ENCODE measurements at regions not wholly inside any gene's neighbourhood (a gene's known extent, or its start where the extent isn't known, plus 50 kb on each side); places are given as distances from the start of the nearest gene placed in this dataset.
"Not testable (repeated sequence)": the region's sequence is repeated elsewhere in the genome, so short reads cannot be mapped to it uniquely, and the experiment has no call there.

DNA sequence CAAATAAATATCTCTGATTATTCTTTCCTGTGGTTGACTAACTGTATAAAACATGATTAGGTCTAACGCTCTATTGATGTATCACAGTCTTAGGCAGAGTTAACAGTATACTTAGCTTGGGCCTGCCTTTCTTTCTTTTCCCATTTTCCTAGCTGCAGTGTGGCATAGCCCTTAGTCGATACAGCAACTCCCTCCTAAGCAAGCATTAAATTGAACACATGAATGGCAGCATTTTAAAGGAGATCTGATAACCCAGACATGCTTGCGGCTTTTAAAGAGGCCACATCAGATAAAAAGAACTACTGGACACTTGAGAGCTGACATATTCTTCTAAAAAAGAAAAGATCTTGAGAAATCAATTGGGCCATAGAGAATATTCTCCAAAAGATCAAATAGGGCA is 312.0 kb upstream of the TMPRSS15 start:
- no peak for DNase-seq (ENCODE audit: low read depth in 3 of 3)

DNA sequence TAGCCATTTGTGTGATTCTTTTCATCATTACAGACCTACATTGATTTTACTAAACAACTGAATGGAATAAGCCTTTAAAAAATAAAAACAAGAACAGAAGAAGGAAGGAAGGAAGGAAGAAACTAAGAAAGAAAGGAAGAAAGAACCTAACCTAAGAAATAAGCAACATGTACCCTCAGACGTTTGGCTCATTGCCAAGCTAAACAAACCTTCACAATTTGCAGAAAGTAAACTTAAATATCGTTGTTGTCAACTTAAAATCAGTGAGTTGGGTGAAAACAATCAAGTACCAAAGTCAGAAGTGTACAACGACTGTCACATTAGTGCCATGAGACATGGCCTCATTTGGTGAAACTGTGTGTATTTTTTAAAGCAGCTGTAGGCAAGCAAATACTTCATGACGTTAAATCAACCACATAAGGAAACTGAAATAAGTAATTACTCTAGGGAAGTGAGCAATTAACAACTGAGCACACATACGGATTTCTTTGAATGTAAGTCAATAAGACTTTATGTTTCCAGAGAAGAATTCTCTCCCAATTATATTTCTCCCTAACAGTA is 313.1 kb upstream of the TMPRSS15 start:
- DNase-seq (ENCODE audit: low read depth in 3 of 3) = no peak

DNA sequence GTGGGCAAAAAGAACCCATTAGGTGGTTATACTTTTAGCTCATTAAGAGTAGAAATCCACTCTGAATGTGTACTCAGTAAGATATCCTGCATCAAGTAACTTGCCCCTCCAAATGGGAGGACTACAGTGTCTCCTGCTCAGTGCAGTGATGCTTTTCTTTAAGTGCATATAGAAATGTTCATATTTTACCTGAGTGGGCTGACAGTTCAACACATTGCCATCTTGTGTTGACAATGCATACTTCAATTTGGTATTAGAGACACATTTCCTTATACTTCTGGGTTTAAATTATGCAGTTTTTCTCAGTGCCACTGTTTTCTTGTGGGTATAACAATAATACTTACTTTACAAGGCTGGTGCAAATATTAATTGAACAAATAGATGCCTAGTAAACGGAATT is 318.6 kb upstream of the TMPRSS15 start:
- DNase-seq (ENCODE audit: low read depth in 3 of 3) = no peak

DNA sequence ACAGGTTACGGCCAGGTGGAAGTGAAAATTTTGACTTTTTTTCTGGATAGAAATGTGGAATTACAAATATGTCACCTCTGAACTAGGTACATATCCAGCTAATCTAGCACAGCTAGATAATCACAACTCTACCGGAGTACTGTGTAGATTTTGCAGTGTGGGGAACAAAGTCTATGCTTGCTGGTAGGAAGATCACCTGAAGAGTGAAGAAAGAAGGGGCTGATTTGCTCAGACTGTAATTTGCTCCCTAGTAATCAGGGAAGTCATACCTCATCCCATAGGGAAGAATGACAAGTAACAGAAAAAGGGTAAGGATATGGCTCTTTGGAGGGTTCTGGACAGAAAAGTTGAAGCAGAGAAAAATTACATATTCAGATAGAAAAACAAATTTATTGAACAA is 319.6 kb upstream of the TMPRSS15 start:
- no peak for DNase-seq (ENCODE audit: low read depth in 3 of 3)

DNA sequence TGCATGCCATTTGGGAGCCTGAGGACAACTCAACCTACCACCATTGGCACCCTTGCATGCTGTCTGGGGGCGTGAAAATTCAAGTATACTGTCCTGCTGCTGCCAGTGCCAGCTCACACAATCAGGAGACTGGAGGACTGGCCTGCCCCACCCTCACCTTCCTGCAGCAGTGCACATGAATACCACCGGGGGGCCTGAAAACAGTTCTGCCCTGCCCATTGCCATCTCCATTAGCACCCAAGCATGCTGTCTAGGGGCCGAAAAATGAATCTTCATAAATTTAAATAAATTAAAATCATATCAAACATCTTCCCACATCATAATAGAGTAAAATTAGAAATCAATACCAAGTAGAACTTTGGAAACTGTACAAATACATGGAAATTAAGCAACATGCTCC is 322.1 kb upstream of the TMPRSS15 start:
- DNase-seq (ENCODE audit: low read depth in 3 of 3) = no peak

DNA sequence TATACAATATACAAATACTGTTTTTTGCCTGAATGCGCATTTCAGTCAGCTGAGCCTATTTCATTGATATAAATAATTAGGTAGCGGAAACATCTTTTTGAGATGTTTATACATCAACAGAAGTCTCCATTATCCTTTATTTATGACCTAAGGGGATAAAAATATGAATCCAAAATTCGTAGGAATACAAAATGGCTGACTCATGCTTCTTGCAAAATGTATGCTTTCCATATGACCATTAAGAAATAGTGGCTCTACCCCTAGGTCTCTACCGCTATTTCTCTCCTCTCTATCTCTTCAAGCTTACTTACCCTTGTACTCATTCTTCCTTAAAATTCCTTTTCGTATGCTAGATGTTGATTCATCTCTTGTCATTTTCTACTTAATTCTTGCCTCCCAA is 338.4 kb upstream of the TMPRSS15 start:
- no peak for DNase-seq (ENCODE audit: low read depth in 3 of 3)

DNA sequence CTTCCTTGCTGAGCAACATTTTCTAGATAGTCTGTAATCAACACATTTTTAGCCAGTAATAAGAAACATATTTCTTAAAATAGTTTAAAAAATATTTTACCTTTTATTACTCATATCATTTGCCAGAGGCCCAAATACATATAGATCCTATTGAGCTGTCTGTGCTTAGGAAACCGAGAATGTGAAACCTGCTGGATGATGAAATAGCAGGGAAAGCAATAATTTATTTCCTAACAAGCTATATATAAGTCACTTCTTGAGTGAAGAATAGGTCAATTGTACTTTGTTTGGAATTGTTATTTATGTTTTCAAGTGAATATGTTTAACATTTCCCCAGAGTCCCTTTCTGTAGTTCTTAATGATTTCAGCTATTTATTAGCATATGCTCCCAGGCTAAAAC is 339.9 kb upstream of the TMPRSS15 start:
- no peak for DNase-seq (ENCODE audit: low read depth in 3 of 3)

DNA sequence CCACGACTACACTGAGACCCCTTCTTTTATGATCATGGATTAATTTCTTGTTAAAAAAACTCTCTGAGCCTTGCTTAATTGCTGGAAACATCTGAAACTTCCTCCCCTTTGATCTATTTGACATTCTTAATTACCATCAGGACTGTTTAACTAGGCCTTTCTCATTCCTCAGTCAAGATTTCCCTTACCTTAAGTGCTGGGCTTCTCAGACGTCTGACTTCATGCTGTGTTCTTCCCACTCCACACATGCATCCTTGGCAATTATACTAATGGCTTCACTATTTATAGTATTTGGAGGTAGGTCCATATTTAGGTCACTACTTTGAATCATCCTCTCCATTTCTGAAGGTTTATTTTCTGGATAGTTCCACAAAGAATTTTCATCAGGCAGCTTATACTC is 341.3 kb upstream of the TMPRSS15 start:
- DNase-seq (ENCODE audit: low read depth in 3 of 3) = no peak

DNA sequence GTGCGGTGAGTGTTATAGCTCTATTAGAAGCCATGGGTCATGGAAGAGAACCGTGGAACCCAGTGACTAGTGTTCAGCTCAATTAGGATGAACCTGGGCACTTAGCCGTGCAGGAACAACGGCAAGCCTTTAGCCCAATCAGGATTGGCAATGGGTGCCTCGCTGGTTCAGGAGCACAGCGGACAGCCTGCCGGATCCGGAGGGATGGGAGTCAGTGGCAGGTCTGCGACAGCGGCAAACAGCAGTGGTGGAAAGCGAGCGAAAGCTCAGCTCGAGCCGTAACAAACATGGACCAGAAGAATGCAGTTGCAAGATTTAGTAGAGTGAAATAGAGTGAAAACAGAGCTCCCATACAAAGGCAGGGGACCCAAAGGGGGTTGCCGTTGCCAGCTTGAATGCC is 349.3 kb upstream of the TMPRSS15 start:
- DNase-seq (ENCODE audit: low read depth in 3 of 3) = not testable (repeated sequence)

DNA sequence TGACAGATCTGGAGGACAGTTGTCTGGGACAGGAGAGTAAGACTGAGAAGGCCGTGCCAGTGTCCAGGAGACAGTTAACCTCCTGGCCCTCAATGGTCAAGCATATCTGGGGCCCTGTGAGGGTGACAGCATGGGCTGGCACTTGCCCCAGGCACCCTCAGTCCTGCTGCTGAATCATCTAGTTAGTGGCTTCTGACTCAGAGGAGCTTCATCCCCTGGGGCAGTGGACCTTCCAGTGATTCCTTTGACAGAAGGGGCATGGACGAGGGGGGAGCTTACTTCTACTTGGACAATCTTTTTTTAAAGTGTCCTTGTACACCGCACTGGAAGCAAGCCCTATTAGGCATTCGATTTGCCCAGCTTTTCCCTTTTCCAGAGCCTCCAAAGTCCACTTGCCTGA is 352.7 kb upstream of the TMPRSS15 start:
- not testable (repeated sequence) for DNase-seq (ENCODE audit: low read depth in 3 of 3)

DNA sequence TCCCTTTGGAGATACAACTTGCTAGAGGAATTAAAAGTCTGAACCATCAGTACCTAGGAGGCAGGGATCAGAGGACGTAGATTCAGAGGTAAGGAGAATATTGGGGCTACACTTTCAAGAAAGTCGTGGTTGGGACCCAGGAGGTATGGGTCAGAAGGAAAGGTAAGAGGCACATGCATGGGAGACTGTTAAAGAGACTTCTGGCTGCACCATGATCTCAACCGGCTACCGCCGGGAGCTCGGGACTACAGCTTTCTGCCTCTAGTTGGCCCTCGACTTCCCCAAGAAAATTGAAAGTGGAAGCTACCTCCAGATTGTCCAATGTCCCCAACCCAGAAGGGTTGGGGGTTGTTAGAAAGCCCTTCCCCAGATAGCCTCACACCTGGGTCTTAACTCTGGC is 355.7 kb upstream of the TMPRSS15 start:
- no peak for DNase-seq (ENCODE audit: low read depth in 3 of 3)

DNA sequence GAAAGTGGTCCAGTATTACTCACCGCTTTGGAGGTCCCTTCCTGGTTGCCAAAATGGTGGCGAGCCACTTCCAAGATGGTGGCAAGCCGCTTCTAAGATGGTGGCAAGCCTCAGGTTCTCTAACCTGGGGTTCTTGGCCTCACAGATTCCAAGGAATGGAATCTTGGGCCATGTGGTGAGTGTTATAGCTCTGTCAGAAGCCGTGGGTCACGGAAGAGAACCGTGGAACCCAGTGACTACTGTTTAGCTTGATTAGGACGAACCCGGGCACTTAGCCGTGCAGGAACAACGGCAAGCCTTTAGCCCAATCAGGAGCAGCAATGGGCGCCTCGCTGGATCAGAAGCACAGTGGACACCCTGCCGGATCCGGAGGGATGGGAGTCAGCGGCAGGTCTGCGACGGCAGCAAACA is 356.2 kb upstream of the TMPRSS15 start:
- no peak for DNase-seq (ENCODE audit: low read depth in 3 of 3)

DNA sequence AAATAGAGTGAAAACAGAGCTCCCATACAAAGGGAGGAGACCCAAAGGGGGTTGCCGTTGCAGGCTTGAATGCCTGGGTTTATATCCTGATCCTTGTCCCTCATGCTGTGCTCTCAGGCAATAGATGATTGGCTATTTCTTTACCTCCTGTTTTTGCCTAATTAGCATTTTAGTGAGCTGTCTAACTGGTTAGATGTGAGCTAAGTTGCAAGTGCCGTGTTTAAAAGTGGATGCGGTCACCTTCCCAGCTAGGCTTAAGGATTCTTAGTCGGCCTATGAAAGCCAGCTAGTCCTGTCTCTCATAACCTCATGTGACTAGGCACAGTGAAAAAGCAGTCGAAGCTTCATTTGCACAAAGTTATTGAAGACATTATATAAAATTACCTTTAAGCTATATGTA is 356.7 kb upstream of the TMPRSS15 start:
- DNase-seq (ENCODE audit: low read depth in 3 of 3) = no peak

DNA sequence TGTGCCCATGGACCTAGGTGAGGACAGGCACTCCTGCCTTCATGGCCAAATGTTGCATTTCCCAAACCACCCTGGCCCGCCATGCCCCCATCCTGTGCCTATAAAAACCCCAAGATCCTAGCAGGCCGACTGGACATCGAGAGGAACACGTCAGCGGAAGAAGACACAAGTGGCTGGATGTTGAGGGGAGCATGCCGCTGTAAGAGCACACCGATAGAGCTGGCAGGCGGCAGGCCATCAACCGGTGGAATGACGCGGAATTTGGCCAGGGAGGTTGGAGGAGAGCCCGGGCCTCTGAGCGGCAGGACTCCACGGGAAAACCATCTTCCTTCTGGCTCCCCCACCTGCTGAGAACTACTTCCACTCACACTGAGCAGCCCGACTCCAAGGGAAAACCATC is 361.1 kb upstream of the TMPRSS15 start:
- no peak for DNase-seq (ENCODE audit: low read depth in 3 of 3)

DNA sequence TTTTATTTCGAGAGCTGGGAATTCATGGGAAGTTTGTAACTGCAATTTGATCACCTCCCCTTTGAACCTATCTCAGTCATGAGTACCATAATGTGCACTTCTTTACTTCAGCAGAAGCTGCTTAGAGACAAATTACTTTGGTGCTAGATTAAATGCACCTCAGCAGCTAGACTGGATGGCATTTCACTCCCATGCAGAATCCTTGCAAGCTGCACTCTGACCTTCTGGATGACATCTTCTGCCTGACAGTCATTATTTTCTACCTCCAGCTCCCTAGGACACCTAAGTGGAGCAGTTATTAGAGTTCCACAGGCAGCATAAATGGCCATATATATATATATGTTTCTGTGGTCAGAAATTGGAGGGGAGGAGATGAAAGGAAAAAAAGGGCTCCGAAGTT is 366.0 kb upstream of the TMPRSS15 start:
- DNase-seq (ENCODE audit: low read depth in 3 of 3) = no peak

DNA sequence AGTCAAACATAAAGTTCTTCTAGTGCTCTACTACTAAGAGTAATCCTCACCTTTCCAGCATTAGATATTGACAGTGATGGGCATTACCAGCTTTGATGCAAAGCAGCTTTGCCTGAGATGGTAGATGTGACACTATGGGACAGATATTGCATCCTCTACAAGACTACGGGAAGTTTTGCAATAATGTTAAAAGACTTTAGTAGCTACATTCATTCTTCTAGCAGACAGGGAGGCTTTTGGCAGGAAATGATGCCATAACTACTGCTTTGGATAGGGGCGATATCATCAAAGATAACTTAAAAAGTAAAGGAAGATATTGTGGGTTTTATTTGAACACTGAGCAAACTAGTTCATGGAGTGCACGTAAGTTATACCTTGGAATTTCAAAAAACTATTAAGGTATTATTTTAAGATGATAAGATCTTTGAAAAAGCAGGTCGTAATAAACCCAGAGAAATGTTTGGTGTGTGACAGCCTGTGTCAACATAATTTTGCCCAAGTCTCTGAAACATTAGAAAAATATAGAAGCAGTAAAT is 368.3 kb upstream of the TMPRSS15 start:
- DNase-seq (ENCODE audit: low read depth in 3 of 3) = no peak

DNA sequence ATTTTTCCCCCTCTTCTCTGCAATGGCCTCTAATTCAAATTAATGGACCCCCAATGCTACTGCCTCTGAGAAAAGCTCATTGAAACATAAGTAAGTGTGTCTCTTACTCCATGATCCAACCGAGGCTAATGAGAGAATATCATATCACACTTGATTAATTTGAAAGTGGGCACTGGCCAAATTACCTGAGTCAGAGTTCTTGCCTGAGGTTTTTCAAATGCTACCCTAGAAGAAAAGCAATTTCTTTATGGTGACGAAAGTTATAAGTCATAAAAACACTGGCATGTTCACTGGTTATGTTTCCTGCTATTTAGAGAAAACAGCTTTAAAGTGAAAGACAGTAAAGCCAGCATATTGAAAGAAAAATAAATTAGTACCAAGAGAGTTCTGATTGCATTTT is 368.8 kb upstream of the TMPRSS15 start:
- DNase-seq (ENCODE audit: low read depth in 3 of 3) = no peak

DNA sequence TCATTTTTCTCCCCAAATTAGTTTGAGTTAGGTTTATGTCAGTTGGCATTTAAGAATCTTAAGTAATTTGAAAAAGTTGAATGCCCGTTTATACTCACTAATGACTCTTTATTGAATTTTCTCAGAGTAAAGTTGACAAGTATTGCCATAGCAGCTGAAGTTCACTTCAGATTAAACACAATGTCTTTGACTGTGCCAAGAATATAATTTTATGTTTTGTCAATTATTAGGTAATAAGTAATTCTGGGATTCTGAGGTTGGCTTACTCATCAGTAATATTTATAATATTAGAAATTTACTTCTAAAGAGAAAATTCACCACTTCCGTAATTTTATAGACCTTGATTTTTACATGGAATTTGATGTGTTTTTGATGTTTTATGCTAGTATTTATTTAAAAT is 369.3 kb upstream of the TMPRSS15 start:
- DNase-seq (ENCODE audit: low read depth in 3 of 3) = no peak

DNA sequence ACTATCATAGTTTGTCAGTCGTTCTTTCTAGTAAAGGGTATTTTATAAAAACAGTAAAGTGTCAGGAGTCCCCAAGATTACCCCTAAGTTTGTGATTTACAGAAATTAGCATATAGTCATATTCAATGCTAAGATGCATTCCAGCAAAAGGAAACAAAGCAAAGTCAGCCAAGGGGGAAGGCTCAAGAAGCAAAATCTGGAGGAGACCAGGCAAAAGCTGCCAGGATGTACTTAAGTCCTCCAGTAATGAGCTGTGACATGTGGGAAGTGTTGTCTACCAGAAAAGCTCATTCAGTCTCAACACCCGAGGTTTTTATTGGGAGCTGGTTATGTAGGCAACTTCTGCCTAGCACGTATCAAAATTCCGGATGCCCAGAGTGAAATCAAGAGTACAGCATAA is 373.4 kb upstream of the TMPRSS15 start:
- DNase-seq (ENCODE audit: low read depth in 3 of 3) = no peak

DNA sequence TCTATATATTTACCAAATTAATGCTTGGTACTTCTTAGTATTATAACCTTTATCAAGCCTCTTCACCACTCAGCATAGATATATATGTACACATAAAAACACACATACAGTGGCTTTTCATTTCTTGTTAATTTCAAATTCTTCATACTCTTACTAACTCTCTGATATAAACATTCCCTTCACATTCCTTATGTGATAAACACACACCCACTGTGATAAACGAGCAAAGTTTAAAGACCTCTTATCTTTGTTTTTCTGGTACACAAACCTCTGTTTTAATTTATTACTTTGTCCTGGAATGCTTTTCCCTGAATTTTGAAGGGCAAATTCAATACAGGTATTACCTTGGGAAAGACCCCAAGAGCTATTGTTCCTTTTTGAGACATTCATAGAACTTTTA is 379.1 kb upstream of the TMPRSS15 start:
- DNase-seq (ENCODE audit: low read depth in 3 of 3) = no peak

DNA sequence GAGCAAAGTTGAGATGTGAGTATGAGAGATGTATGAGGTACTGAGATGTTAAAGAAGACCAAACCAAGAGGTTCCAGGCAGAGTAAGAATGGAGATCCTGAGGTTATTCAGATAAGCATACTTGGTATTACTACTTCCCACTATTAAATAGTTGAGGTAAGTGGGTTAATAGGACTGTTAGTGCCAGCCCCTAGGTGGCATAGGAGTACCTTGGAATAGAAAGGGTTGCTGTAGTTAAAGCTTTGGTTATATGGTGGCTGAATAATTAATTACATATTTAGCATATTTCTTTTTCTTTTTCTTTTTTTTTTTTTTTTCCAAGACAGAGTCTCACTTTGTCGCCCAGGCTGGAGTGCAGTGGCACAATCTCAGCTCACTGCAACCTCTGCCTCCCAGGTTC is 397.9 kb upstream of the TMPRSS15 start:
- DNase-seq (ENCODE audit: low read depth in 3 of 3) = no peak

DNA sequence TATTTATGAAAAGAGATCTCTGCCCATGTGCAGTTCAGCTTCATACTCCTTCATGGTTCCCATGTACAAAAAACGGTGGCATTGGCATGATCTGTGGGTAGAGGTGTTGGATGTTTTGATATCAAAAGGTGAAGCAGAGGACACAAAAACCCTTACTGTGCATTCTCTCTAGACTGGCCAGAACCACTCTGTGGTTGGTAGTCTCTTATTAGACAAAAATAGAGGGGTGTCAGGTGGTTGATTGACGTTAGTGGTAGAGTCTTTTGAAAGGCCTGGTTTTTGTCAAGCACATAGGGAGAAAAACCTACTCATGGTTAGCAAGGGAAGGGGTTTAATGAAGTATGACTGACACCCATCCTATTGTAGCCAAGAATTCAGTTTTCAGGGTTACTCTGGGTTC is 400.0 kb upstream of the TMPRSS15 start:
- DNase-seq (ENCODE audit: low read depth in 3 of 3) = no peak

DNA sequence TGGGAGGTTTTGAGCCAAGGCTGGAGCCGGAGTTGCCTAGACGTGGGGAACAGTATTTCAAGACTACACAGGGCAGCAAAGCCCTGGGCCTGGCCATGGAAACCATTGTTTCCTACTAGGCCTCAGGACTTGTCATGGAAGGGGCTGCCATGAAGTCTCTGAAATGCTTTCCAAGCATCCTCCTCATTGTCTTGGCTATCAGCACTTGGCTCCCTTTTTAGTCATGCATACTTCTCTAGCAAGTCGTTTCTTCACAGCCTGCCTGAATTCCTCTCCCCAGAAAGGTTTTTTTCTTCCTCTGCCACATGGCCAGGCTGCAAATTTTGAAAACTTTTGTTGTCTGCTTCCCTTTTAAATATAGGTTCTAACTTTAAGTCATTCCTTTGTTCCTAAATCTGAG is 406.6 kb upstream of the TMPRSS15 start:
- no peak for DNase-seq (ENCODE audit: low read depth in 3 of 3)

DNA sequence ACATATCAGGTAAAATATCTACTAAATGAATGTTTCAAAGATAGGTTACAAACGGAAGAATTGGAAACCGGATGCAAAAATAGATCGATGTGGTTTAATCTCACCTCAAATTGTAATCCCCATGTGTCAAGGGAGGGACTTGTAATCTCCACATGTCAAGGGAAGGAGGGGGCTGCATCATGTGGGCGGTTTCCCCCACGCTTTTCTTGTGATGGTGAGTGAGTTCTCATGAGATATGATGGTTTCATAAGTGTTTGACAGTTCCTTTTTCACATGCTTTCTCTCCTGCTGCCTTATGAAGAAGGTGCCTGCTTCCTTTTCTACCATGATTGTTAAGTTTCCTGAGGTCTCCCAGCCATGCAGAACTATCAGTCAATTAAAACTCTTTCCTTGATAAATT is 408.7 kb upstream of the TMPRSS15 start:
- DNase-seq (ENCODE audit: low read depth in 3 of 3) = no peak

DNA sequence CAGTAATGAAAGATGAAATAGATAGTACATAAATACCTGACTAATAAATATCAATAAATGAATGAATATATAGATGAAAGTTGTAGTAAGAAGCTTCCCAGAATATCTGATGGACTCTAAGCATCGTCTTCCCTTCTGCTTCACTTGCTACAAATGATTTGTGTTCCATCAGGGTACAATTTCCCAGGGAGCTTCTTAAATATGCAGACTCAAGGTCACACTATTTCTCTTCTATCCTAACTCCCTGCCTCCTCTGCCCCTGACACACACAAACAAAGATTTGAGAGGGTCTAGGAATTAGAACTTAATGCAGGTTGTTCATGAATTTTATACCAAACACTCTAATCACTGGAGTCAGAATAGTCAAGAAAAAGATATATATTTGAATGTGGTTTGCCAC is 415.9 kb upstream of the TMPRSS15 start:
- no peak for DNase-seq (ENCODE audit: low read depth in 3 of 3)

Data from stimulated activated CD4-positive, alpha-beta T cell treated with anti-CD3 and anti-CD28 coated beads, TNF-alpha, amount 100 ng/mL, for 48 hours (primary cell).